ENCODE measurements at regions not wholly inside any gene's neighbourhood (a gene's known extent, or its start where the extent isn't known, plus 50 kb on each side); places are given as distances from the start of the nearest gene placed in this dataset.

- TF ChIP-seq EZH2phosphoT487 (IDR thresholded peaks at IDR 0.05; ENCODE audit: low read depth, severe bottlenecking, unreplicated experiment) (no peak), CTCF (IDR thresholded peaks at IDR 0.05; ENCODE audit: poor library complexity) (no peak), EZH2 (IDR thresholded peaks at IDR 0.05; ENCODE audit: borderline replicate concordance) (no peak)
Measured at GRCh38 chr5:58255386-58255785, 204.5 kb downstream of the PLK2 start.

Data from hepatocyte (in vitro differentiated cells).